SK-N-SH (cell line): ENCODE measurements at regions not wholly inside any gene's neighbourhood (a gene's known extent, or its start where the extent isn't known, plus 50 kb on each side); places are given as distances from the start of the nearest gene placed in this dataset.

Source experiments
- EP300 ChIP-seq, 2 experiments: IDR thresholded peaks; 2 replicates each; pipeline versions ENCODE4 v1.4.0 to v1.6.1; 2012; ENCODE audit warnings: borderline replicate concordance in 1 of 2, low read depth in 1 of 2, low read length in 1 of 2
- EZH2phosphoT487 ChIP-seq: fragments of 200-600 bp; sonication (generic); IDR thresholded peaks from 2 replicates; pipeline ENCODE4 v1.6.1; 2017; ENCODE audit warnings: low read depth, mixed run types, mild to moderate bottlenecking, antibody characterized with exemption, moderate library complexity, borderline replicate concordance
- FOXJ3 ChIP-seq: sonication (generic); formaldehyde crosslinking; IDR thresholded peaks from 2 replicates; pipeline ENCODE4 v1.5.1; 2020; ENCODE audit warnings: mild to moderate bottlenecking, missing genetic modification reagents
- FOXM1 ChIP-seq: IDR thresholded peaks from 2 replicates; pipeline ENCODE4 v1.4.0; 2012; ENCODE audit warnings: low read depth, mild to moderate bottlenecking
- GABPA ChIP-seq: IDR thresholded peaks from 2 replicates; pipeline ENCODE4 v1.4.0; 2012; ENCODE audit warnings: low read depth, mild to moderate bottlenecking
- MXI1 ChIP-seq: IDR thresholded peaks from 2 replicates; pipeline ENCODE4 v1.6.1; 2012; ENCODE audit warnings: mild to moderate bottlenecking, low read depth, low read length, improper control_type of control experiment
- SIN3A ChIP-seq: IDR thresholded peaks from 2 replicates; pipeline ENCODE4 v1.6.1; 2012; ENCODE audit warnings: low read depth, mild to moderate bottlenecking, low read length, moderate library complexity, borderline replicate concordance
- TCF12 ChIP-seq: IDR thresholded peaks from 2 replicates; pipeline ENCODE4 v1.4.0; 2012
- TEAD4 ChIP-seq: IDR thresholded peaks from 2 replicates; pipeline ENCODE4 v1.4.0; 2012; ENCODE audit warnings: mild to moderate bottlenecking, borderline replicate concordance; ENCODE audit not compliant: insufficient read depth
- YY1 ChIP-seq: IDR thresholded peaks from 2 replicates; pipeline ENCODE4 v1.4.0; 2012; ENCODE audit warnings: low read depth, mild to moderate bottlenecking
- TF ChIP-seq, protein P1 (sequence below): fragments of 200-600 bp; sonication (generic); IDR thresholded peaks from 2 replicates; pipeline ENCODE4 v1.6.1; 2017; ENCODE audit warnings: antibody characterized with exemption, mild to moderate bottlenecking, moderate library complexity
- TF ChIP-seq, protein P2 (sequence below): IDR thresholded peaks from 2 replicates; pipeline ENCODE4 v1.4.0; 2012; ENCODE audit warnings: low read depth
- TF ChIP-seq, protein P3 (sequence below): fragments of 150-350 bp; IDR thresholded peaks from 2 replicates; pipeline ENCODE4 v1.6.1; 2017; ENCODE audit warnings: antibody characterized with exemption, low read length, low read depth, borderline replicate concordance
- TF ChIP-seq, protein P4 (sequence below): IDR thresholded peaks from 2 replicates; pipeline ENCODE4 v1.6.1; 2012; ENCODE audit warnings: mild to moderate bottlenecking, low read depth, low read length, moderate library complexity

DNA sequence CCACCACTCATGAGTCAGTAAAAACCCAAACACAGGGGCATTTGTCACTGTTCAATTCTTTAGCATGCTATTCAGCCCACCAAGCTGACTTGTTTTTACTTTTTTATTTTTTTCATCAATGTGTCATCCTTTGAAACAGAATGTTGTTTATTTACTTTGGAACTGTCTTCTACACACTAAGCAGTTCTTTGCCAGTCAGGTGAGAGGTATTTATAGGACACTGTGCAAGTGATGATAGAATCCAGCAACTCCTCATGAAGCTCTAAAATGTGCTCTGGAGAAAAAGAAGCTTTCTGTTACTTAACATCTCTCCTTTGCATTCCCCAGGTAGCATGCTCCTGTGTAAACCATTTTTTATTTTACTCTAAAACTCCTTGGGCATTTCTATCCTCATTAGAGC lies 582.0 kb upstream of the TMPRSS15 start:
- TF ChIP-seq GABPA = no peak
- TF ChIP-seq, protein P1, sequence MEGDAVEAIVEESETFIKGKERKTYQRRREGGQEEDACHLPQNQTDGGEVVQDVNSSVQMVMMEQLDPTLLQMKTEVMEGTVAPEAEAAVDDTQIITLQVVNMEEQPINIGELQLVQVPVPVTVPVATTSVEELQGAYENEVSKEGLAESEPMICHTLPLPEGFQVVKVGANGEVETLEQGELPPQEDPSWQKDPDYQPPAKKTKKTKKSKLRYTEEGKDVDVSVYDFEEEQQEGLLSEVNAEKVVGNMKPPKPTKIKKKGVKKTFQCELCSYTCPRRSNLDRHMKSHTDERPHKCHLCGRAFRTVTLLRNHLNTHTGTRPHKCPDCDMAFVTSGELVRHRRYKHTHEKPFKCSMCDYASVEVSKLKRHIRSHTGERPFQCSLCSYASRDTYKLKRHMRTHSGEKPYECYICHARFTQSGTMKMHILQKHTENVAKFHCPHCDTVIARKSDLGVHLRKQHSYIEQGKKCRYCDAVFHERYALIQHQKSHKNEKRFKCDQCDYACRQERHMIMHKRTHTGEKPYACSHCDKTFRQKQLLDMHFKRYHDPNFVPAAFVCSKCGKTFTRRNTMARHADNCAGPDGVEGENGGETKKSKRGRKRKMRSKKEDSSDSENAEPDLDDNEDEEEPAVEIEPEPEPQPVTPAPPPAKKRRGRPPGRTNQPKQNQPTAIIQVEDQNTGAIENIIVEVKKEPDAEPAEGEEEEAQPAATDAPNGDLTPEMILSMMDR = no peak
- TF ChIP-seq SIN3A = no peak
- no peak for TF ChIP-seq YY1
- TF ChIP-seq EZH2phosphoT487 = no peak
- no peak for TF ChIP-seq EP300 (IDR thresholded peaks at IDR 0.05; ENCODE audit: borderline replicate concordance in 1 of 2, low read depth in 1 of 2, low read length in 1 of 2)
- TF ChIP-seq, protein P2, sequence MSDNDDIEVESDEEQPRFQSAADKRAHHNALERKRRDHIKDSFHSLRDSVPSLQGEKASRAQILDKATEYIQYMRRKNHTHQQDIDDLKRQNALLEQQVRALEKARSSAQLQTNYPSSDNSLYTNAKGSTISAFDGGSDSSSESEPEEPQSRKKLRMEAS = no peak
- no peak for TF ChIP-seq MXI1
- no peak for TF ChIP-seq FOXJ3 (CRISPR knock-in tag)
- no peak for TF ChIP-seq TCF12
- TF ChIP-seq, protein P3, sequence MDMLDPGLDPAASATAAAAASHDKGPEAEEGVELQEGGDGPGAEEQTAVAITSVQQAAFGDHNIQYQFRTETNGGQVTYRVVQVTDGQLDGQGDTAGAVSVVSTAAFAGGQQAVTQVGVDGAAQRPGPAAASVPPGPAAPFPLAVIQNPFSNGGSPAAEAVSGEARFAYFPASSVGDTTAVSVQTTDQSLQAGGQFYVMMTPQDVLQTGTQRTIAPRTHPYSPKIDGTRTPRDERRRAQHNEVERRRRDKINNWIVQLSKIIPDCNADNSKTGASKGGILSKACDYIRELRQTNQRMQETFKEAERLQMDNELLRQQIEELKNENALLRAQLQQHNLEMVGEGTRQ = no peak
- TF ChIP-seq, protein P4, sequence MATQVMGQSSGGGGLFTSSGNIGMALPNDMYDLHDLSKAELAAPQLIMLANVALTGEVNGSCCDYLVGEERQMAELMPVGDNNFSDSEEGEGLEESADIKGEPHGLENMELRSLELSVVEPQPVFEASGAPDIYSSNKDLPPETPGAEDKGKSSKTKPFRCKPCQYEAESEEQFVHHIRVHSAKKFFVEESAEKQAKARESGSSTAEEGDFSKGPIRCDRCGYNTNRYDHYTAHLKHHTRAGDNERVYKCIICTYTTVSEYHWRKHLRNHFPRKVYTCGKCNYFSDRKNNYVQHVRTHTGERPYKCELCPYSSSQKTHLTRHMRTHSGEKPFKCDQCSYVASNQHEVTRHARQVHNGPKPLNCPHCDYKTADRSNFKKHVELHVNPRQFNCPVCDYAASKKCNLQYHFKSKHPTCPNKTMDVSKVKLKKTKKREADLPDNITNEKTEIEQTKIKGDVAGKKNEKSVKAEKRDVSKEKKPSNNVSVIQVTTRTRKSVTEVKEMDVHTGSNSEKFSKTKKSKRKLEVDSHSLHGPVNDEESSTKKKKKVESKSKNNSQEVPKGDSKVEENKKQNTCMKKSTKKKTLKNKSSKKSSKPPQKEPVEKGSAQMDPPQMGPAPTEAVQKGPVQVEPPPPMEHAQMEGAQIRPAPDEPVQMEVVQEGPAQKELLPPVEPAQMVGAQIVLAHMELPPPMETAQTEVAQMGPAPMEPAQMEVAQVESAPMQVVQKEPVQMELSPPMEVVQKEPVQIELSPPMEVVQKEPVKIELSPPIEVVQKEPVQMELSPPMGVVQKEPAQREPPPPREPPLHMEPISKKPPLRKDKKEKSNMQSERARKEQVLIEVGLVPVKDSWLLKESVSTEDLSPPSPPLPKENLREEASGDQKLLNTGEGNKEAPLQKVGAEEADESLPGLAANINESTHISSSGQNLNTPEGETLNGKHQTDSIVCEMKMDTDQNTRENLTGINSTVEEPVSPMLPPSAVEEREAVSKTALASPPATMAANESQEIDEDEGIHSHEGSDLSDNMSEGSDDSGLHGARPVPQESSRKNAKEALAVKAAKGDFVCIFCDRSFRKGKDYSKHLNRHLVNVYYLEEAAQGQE = no peak
- no peak for TF ChIP-seq TEAD4
- TF ChIP-seq FOXM1 = no peak
